HG02571 (cell line): ENCODE measurements at regions not wholly inside any gene's neighbourhood (a gene's known extent, or its start where the extent isn't known, plus 50 kb on each side); places are given as distances from the start of the nearest gene placed in this dataset.
A peak's percentile ranks its signal among the peaks of the same experiment; 100 is the strongest.

Experiments
- ATAC-seq: cut with Tn5 transposase; IDR thresholded peaks from one replicate; pipeline ENCODE4 v1.9.1; 2021; ENCODE audit warnings: mild to moderate bottlenecking, moderate library complexity; ENCODE audit not compliant: unreplicated experiment

- no peak for ATAC-seq
These were observed 127.0 kb upstream of the SNX19 start for GRCh38 chr11:131043251-131043650.

- ATAC-seq, result no peak
These were observed 128.6 kb upstream of the SNX19 start for GRCh38 chr11:131044851-131045250.

GRCh38 chr11:131052367-131052766, 136.1 kb upstream of the SNX19 start:
- no peak for ATAC-seq

GRCh38 chr11:131056036-131056435, 139.8 kb upstream of the SNX19 start:
- no peak for ATAC-seq

GRCh38 chr11:131063638-131064037, 147.4 kb upstream of the SNX19 start:
- ATAC-seq, result no peak

GRCh38 chr11:131064373-131064991, 148.2 kb upstream of the SNX19 start:
- peak; percentile 72 for ATAC-seq

GRCh38 chr11:131065435-131066413, 149.4 kb upstream of the SNX19 start:
- ATAC-seq, result no peak

- no peak for ATAC-seq
These were observed 150.3 kb upstream of the SNX19 start for GRCh38 chr11:131066551-131066950.

GRCh38 chr11:131070365-131070764, 154.1 kb upstream of the SNX19 start:
- ATAC-seq, result no peak

GRCh38 chr11:131073167-131073566, 156.9 kb upstream of the SNX19 start:
- no peak for ATAC-seq

- no peak for ATAC-seq
These were observed 158.3 kb upstream of the SNX19 start for GRCh38 chr11:131074573-131074972.

- no peak for ATAC-seq
These were observed 161.1 kb upstream of the SNX19 start for GRCh38 chr11:131077340-131077739.

- no peak for ATAC-seq
These were observed 162.8 kb upstream of the SNX19 start for GRCh38 chr11:131079036-131079435.

GRCh38 chr11:131089727-131090245, 173.5 kb upstream of the SNX19 start:
- ATAC-seq, result no peak

- no peak for ATAC-seq
These were observed 176.2 kb upstream of the SNX19 start for GRCh38 chr11:131092469-131092868.

- no peak for ATAC-seq
These were observed 178.5 kb upstream of the SNX19 start for GRCh38 chr11:131094827-131095226.

- ATAC-seq, result no peak
These were observed 179.4 kb upstream of the SNX19 start for GRCh38 chr11:131095511-131096185.

- no peak for ATAC-seq
These were observed 182.7 kb upstream of the SNX19 start for GRCh38 chr11:131099013-131099412.

- ATAC-seq, result no peak
These were observed 183.5 kb upstream of the SNX19 start for GRCh38 chr11:131099746-131100145.

- ATAC-seq, result no peak
These were observed 192.5 kb upstream of the SNX19 start for GRCh38 chr11:131108760-131109159.

GRCh38 chr11:131109257-131109656, 193.0 kb upstream of the SNX19 start:
- no peak for ATAC-seq
